PC-9 (cell line): ENCODE measurements at regions not wholly inside any gene's neighbourhood (a gene's known extent, or its start where the extent isn't known, plus 50 kb on each side); places are given as distances from the start of the nearest gene placed in this dataset.
"Not testable (repeated sequence)": the region's sequence is repeated elsewhere in the genome, so short reads cannot be mapped to it uniquely, and the experiment has no call there.

ENCODE experiments used
- BruUV-seq: library from RNA; stranded (reverse); fragments of 400-500 nt; replicated peaks from 2 replicates; lab custom pipeline; 2021; lab: Mats Ljungman, UMichigan
- CTCF ChIA-PET: fragments of 300-600 bp; sonication (Branson Sonifier 250); formaldehyde crosslinking; loops from one replicate; lab custom pipeline; 2022; ENCODE audit warnings: antibody characterized with exemption; lab: Charles Lee
- POLR2A ChIA-PET: fragments of 300-600 bp; sonication (Branson Sonifier 250); formaldehyde crosslinking; loops from one replicate; lab custom pipeline; 2022; ENCODE audit warnings: antibody characterized with exemption; ENCODE audit not compliant: unreplicated experiment; lab: Charles Lee
- DNase-seq, 2 experiments: peaks; one replicate each; pipeline versions ENCODE4 v3.0.0 to v3.0.0-alpha.2; 2015 to 2022; ENCODE audit warnings: mixed read lengths in 1 of 2
- H2AFZ ChIP-seq: fragments of 200-600 bp; sonication (generic); 2 replicates; pipeline ENCODE4 v1.8.1; 2017; ENCODE audit warnings: antibody characterized with exemption
- H3F3A ChIP-seq: fragments of 200-600 bp; sonication (generic); 2 replicates; pipeline ENCODE4 v1.8.1; 2017; ENCODE audit warnings: antibody characterized with exemption, mild to moderate bottlenecking, low read depth; ENCODE audit not compliant: insufficient read depth
- H3K27ac ChIP-seq: fragments of 200-600 bp; sonication (generic); 2 replicates; pipeline ENCODE4 v1.6.1; 2016; ENCODE audit warnings: mixed run types
- H3K27me3 ChIP-seq: fragments of 200-600 bp; sonication (generic); 2 replicates; pipeline ENCODE4 v1.6.1; 2016; ENCODE audit warnings: low read depth, mixed run types; ENCODE audit not compliant: insufficient read depth
- H3K36me3 ChIP-seq: fragments of 200-600 bp; sonication (generic); 2 replicates; pipeline ENCODE4 v1.6.1; 2016; ENCODE audit warnings: low read depth, mixed run types
- H3K4me1 ChIP-seq: fragments of 200-600 bp; sonication (generic); replicated peaks from 2 replicates; pipeline ENCODE4 v1.6.1; 2016; ENCODE audit warnings: mixed run types; ENCODE audit not compliant: insufficient read depth
- H3K4me2 ChIP-seq: fragments of 200-600 bp; sonication (generic); 2 replicates; pipeline ENCODE4 v1.6.1; 2017; ENCODE audit warnings: mixed run types
- H3K4me3 ChIP-seq: fragments of 200-600 bp; sonication (generic); 2 replicates; pipeline ENCODE4 v1.6.1; 2016; ENCODE audit warnings: mixed run types
- H3K79me2 ChIP-seq: fragments of 200-600 bp; sonication (generic); 2 replicates; pipeline ENCODE4 v1.6.1; 2017; ENCODE audit warnings: low read depth, mixed run types
- H3K9me2 ChIP-seq: fragments of 200-600 bp; sonication (generic); 2 replicates; pipeline ENCODE4 v1.8.1; 2017; ENCODE audit warnings: mild to moderate bottlenecking; ENCODE audit not compliant: insufficient read depth
- H3K9me3 ChIP-seq: fragments of 200-600 bp; sonication (generic); 2 replicates; pipeline ENCODE4 v1.8.1; 2016; ENCODE audit warnings: low read depth; ENCODE audit not compliant: insufficient read depth
- H4K20me1 ChIP-seq: fragments of 200-600 bp; sonication (generic); 2 replicates; pipeline ENCODE4 v1.8.1; 2017; ENCODE audit not compliant: insufficient read depth
- CTCF ChIP-seq: fragments of 200-600 bp; sonication (generic); conservative IDR thresholded peaks from 2 replicates; pipeline ENCODE4 v1.6.1; 2017; ENCODE audit warnings: mixed run types, antibody characterized with exemption, mild to moderate bottlenecking, moderate library complexity
- EZH2 ChIP-seq: fragments of 200-600 bp; sonication (generic); IDR thresholded peaks from 2 replicates; pipeline ENCODE4 v1.8.0; 2017; ENCODE audit warnings: antibody characterized with exemption, low read depth
- intact Hi-C: fragments of 100-400 bp; cut with micrococcal nuclease; formaldehyde crosslinking; loops from one replicate; pipeline ENCODE4 v1.10.0; 2022; ENCODE audit not compliant: unreplicated experiment

- TF ChIP-seq CTCF: peak; percentile 42; the same call in 1 of the 2 replicates
- TF ChIP-seq EZH2: no peak
- H3K4me1 ChIP-seq: no peaks in the 10 kb centered on the region
- H3K79me2 ChIP-seq: no peaks in the 10 kb centered on the region
- no peak overlapping the region for H3K27ac ChIP-seq
- no peak overlapping the region for H3K4me3 ChIP-seq
- no TSS peak for BruUV-seq
- ChIA-PET POLR2A (no interaction called here), CTCF (no interaction called here)
- no peak for DNase-seq
- no peaks in the 10 kb centered on the region for H3F3A ChIP-seq
- H3K36me3 ChIP-seq: no peaks in the 10 kb centered on the region
- H3K27me3 ChIP-seq: no peaks in the 10 kb centered on the region
- no peak overlapping the region for H3K4me2 ChIP-seq
- intact Hi-C loops: no loop called here
- no peak overlapping the region for H2AFZ ChIP-seq
- H3K9me3 ChIP-seq: no peaks in the 10 kb centered on the region
- H4K20me1 ChIP-seq: no peaks in the 10 kb centered on the region
- no peaks in the 10 kb centered on the region for H3K9me2 ChIP-seq
These were observed 175.0 kb upstream of the MTMR8 start for GRCh38 chrX:64570204-64570603.

GRCh38 chrX:64565348-64565747 lies 170.1 kb upstream of the MTMR8 start:
- H3K9me3 ChIP-seq, H3K27ac ChIP-seq, H3K4me2 ChIP-seq, H4K20me1 ChIP-seq, BruUV-seq, intact Hi-C loops, H3K27me3 ChIP-seq, H3K36me3 ChIP-seq, POLR2A ChIA-PET, H3K9me2 ChIP-seq, H3K4me3 ChIP-seq, H3F3A ChIP-seq, H3K4me1 ChIP-seq, H2AFZ ChIP-seq, H3K79me2 ChIP-seq, DNase-seq, CTCF ChIA-PET: not testable (repeated sequence)

- H3K79me2 ChIP-seq, H3K4me1 ChIP-seq, H3F3A ChIP-seq, H2AFZ ChIP-seq, DNase-seq, H3K9me3 ChIP-seq, H3K4me3 ChIP-seq, H3K9me2 ChIP-seq, H3K4me2 ChIP-seq, H3K27ac ChIP-seq, BruUV-seq, H3K27me3 ChIP-seq, H3K36me3 ChIP-seq, POLR2A ChIA-PET, intact Hi-C loops, CTCF ChIA-PET, H4K20me1 ChIP-seq: not testable (repeated sequence)
These were observed 154.0 kb upstream of the MTMR8 start for GRCh38 chrX:64549236-64549635.

- no peak overlapping the region for H3K4me3 ChIP-seq
- no peaks in the 10 kb centered on the region for H3K9me3 ChIP-seq
- no TSS peak for BruUV-seq
- DNase-seq: no peak
- no peaks in the 10 kb centered on the region for H4K20me1 ChIP-seq
- no peaks in the 10 kb centered on the region for H3K9me2 ChIP-seq
- no peaks in the 10 kb centered on the region for H3F3A ChIP-seq
- H2AFZ ChIP-seq: no peak overlapping the region
- H3K36me3 ChIP-seq: no peaks in the 10 kb centered on the region
- H3K4me1 ChIP-seq: no peaks in the 10 kb centered on the region
- no peaks in the 10 kb centered on the region for H3K79me2 ChIP-seq
- no peak overlapping the region for H3K27ac ChIP-seq
- TF ChIP-seq EZH2 (no peak), CTCF (no peak)
- intact Hi-C loops: no loop called here
- ChIA-PET POLR2A (no interaction called here), CTCF (no interaction called here)
- H3K27me3 ChIP-seq: no peaks in the 10 kb centered on the region
- no peak overlapping the region for H3K4me2 ChIP-seq
These were observed 141.5 kb upstream of the MTMR8 start for GRCh38 chrX:64536736-64537135.
